ENCODE measurements at regions not wholly inside any gene's neighbourhood (a gene's known extent, or its start where the extent isn't known, plus 50 kb on each side); places are given as distances from the start of the nearest gene placed in this dataset.

GRCh38 chr4:58935332-58935731 lies 1825.1 kb upstream of the IGFBP7 start:
- TF ChIP-seq CREB1 (IDR thresholded peaks at IDR 0.05; ENCODE audit: low read depth): no peak
- no peak for TF ChIP-seq TAF1 (IDR thresholded peaks at IDR 0.05; ENCODE audit: low read depth)
- TF ChIP-seq CEBPB (IDR thresholded peaks at IDR 0.05): no peak
- TF ChIP-seq TCF12 (IDR thresholded peaks at IDR 0.05; ENCODE audit: low read depth): no peak
- no peak for TF ChIP-seq EGR1 (IDR thresholded peaks at IDR 0.05)
- no peak for TF ChIP-seq REST (IDR thresholded peaks at IDR 0.05; ENCODE audit: low read depth)
- no peak for TF ChIP-seq RAD21 (IDR thresholded peaks at IDR 0.05; ENCODE audit: low read depth)
- no peak for TF ChIP-seq MAX (IDR thresholded peaks at IDR 0.05)
- no peak for TF ChIP-seq FOXM1 (IDR thresholded peaks at IDR 0.05; ENCODE audit: borderline replicate concordance, low read depth)
- no peak for TF ChIP-seq ZBTB7A (IDR thresholded peaks at IDR 0.05; ENCODE audit: low read depth)
- no peak for TF ChIP-seq TEAD4 (IDR thresholded peaks at IDR 0.05)
- TF ChIP-seq NFIC (IDR thresholded peaks at IDR 0.05): no peak
- TF ChIP-seq YY1 (IDR thresholded peaks at IDR 0.05; ENCODE audit: low read depth): no peak
- TF ChIP-seq USF1 (IDR thresholded peaks at IDR 0.05): no peak
- no peak for TF ChIP-seq EP300 (IDR thresholded peaks at IDR 0.05; ENCODE audit: borderline replicate concordance)

- TF ChIP-seq FOXM1 (IDR thresholded peaks at IDR 0.05; ENCODE audit: borderline replicate concordance, low read depth): no peak
- no peak for TF ChIP-seq EP300 (IDR thresholded peaks at IDR 0.05; ENCODE audit: borderline replicate concordance)
- TF ChIP-seq USF1 (IDR thresholded peaks at IDR 0.05): no peak
- no peak for TF ChIP-seq MAX (IDR thresholded peaks at IDR 0.05)
- no peak for TF ChIP-seq NFIC (IDR thresholded peaks at IDR 0.05)
- no peak for TF ChIP-seq CEBPB (IDR thresholded peaks at IDR 0.05)
- no peak for TF ChIP-seq ZBTB7A (IDR thresholded peaks at IDR 0.05; ENCODE audit: low read depth)
- no peak for TF ChIP-seq EGR1 (IDR thresholded peaks at IDR 0.05)
- no peak for TF ChIP-seq TCF12 (IDR thresholded peaks at IDR 0.05; ENCODE audit: low read depth)
- TF ChIP-seq REST (IDR thresholded peaks at IDR 0.05; ENCODE audit: low read depth): no peak
- TF ChIP-seq CREB1 (IDR thresholded peaks at IDR 0.05; ENCODE audit: low read depth): no peak
- TF ChIP-seq YY1 (IDR thresholded peaks at IDR 0.05; ENCODE audit: low read depth): no peak
- no peak for TF ChIP-seq TEAD4 (IDR thresholded peaks at IDR 0.05)
Observed at GRCh38 chr4:58936436-58936835, 1826.3 kb upstream of the IGFBP7 start.

GRCh38 chr4:58940167-58940566 lies 1830.0 kb upstream of the IGFBP7 start:
- no peak for TF ChIP-seq FOXM1 (IDR thresholded peaks at IDR 0.05; ENCODE audit: borderline replicate concordance, low read depth)
- TF ChIP-seq MAX (IDR thresholded peaks at IDR 0.05): no peak
- TF ChIP-seq EGR1 (IDR thresholded peaks at IDR 0.05): no peak
- no peak for TF ChIP-seq RAD21 (IDR thresholded peaks at IDR 0.05; ENCODE audit: low read depth)
- no peak for TF ChIP-seq REST (IDR thresholded peaks at IDR 0.05; ENCODE audit: low read depth)
- no peak for TF ChIP-seq YY1 (IDR thresholded peaks at IDR 0.05; ENCODE audit: low read depth)
- no peak for TF ChIP-seq NFIC (IDR thresholded peaks at IDR 0.05)
- TF ChIP-seq TCF12 (IDR thresholded peaks at IDR 0.05; ENCODE audit: low read depth): no peak
- no peak for TF ChIP-seq TAF1 (IDR thresholded peaks at IDR 0.05; ENCODE audit: low read depth)
- no peak for TF ChIP-seq CEBPB (IDR thresholded peaks at IDR 0.05)
- no peak for TF ChIP-seq TEAD4 (IDR thresholded peaks at IDR 0.05)
- no peak for TF ChIP-seq EP300 (IDR thresholded peaks at IDR 0.05; ENCODE audit: borderline replicate concordance)
- no peak for TF ChIP-seq CREB1 (IDR thresholded peaks at IDR 0.05; ENCODE audit: low read depth)
- no peak for TF ChIP-seq ZBTB7A (IDR thresholded peaks at IDR 0.05; ENCODE audit: low read depth)

- no peak for TF ChIP-seq REST (IDR thresholded peaks at IDR 0.05; ENCODE audit: low read depth)
- TF ChIP-seq CEBPB (IDR thresholded peaks at IDR 0.05): no peak
- no peak for TF ChIP-seq FOXM1 (IDR thresholded peaks at IDR 0.05; ENCODE audit: borderline replicate concordance, low read depth)
- no peak for TF ChIP-seq TEAD4 (IDR thresholded peaks at IDR 0.05)
- TF ChIP-seq EGR1 (IDR thresholded peaks at IDR 0.05): no peak
- TF ChIP-seq TAF1 (IDR thresholded peaks at IDR 0.05; ENCODE audit: low read depth): no peak
- TF ChIP-seq USF1 (IDR thresholded peaks at IDR 0.05): no peak
- no peak for TF ChIP-seq ZBTB7A (IDR thresholded peaks at IDR 0.05; ENCODE audit: low read depth)
- no peak for TF ChIP-seq EP300 (IDR thresholded peaks at IDR 0.05; ENCODE audit: borderline replicate concordance)
- no peak for TF ChIP-seq RAD21 (IDR thresholded peaks at IDR 0.05; ENCODE audit: low read depth)
- no peak for TF ChIP-seq CREB1 (IDR thresholded peaks at IDR 0.05; ENCODE audit: low read depth)
- TF ChIP-seq YY1 (IDR thresholded peaks at IDR 0.05; ENCODE audit: low read depth): no peak
- no peak for TF ChIP-seq TCF12 (IDR thresholded peaks at IDR 0.05; ENCODE audit: low read depth)
- no peak for TF ChIP-seq MAX (IDR thresholded peaks at IDR 0.05)
- no peak for TF ChIP-seq NFIC (IDR thresholded peaks at IDR 0.05)
Observed at GRCh38 chr4:58941286-58941685, 1831.1 kb upstream of the IGFBP7 start.

All from Ishikawa (cell line).